ENCODE measurements at regions not wholly inside any gene's neighbourhood (a gene's known extent, or its start where the extent isn't known, plus 50 kb on each side); places are given as distances from the start of the nearest gene placed in this dataset.

DNA sequence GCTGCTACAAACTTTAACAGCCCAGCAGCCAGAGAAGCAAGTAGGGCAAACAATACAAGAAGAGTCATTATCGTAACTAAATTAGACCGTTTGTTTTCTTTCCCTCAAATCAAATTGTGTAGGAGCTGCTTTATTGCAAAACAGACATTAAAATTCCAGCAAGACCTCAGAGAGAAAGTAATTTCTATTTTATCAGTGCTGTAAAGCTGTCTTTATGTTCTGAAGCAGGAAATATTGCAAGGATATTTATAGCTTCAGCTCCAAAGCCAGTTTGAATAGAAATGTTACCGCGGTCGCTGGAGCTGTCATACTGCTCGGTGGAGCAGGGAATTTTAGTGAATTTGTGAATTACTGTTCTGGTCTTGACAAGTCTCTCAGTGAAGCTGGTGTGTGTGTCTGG lies 503.8 kb upstream of the PLXNA2 start:
- TF ChIP-seq, protein P1, sequence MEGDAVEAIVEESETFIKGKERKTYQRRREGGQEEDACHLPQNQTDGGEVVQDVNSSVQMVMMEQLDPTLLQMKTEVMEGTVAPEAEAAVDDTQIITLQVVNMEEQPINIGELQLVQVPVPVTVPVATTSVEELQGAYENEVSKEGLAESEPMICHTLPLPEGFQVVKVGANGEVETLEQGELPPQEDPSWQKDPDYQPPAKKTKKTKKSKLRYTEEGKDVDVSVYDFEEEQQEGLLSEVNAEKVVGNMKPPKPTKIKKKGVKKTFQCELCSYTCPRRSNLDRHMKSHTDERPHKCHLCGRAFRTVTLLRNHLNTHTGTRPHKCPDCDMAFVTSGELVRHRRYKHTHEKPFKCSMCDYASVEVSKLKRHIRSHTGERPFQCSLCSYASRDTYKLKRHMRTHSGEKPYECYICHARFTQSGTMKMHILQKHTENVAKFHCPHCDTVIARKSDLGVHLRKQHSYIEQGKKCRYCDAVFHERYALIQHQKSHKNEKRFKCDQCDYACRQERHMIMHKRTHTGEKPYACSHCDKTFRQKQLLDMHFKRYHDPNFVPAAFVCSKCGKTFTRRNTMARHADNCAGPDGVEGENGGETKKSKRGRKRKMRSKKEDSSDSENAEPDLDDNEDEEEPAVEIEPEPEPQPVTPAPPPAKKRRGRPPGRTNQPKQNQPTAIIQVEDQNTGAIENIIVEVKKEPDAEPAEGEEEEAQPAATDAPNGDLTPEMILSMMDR (IDR thresholded peaks at IDR 0.05) = no peak
- TF ChIP-seq EP300 (IDR thresholded peaks at IDR 0.05) = no peak
- TF ChIP-seq POLR2A (IDR thresholded peaks at IDR 0.05) = no peak
